GM23248 (cell line): ENCODE measurements at regions not wholly inside any gene's neighbourhood (a gene's known extent, or its start where the extent isn't known, plus 50 kb on each side); places are given as distances from the start of the nearest gene placed in this dataset.
"Not testable (repeated sequence)": the region's sequence is repeated elsewhere in the genome, so short reads cannot be mapped to it uniquely, and the experiment has no call there.

ENCODE experiments used
- DNase-seq: peaks from one replicate; pipeline ENCODE4 v3.0.0-alpha.2; 2015
- H2AFZ ChIP-seq: fragments of 200-600 bp; sonication (generic); 2 replicates; pipeline ENCODE4 v1.6.1; 2016; ENCODE audit warnings: antibody characterized with exemption
- H3F3A ChIP-seq: fragments of 200-600 bp; sonication (generic); 2 replicates; pipeline ENCODE4 v1.6.1; 2016; ENCODE audit warnings: mild to moderate bottlenecking, antibody characterized with exemption, mixed run types; ENCODE audit not compliant: insufficient read depth
- H3K27ac ChIP-seq: fragments of 200-600 bp; sonication (generic); 2 replicates; pipeline ENCODE4 v1.5.1; 2016; ENCODE audit warnings: mild to moderate bottlenecking
- H3K27me3 ChIP-seq: fragments of 200-600 bp; sonication (generic); replicated peaks from 2 replicates; pipeline ENCODE4 v1.6.1; 2016; ENCODE audit warnings: mild to moderate bottlenecking; ENCODE audit not compliant: insufficient read depth
- H3K36me3 ChIP-seq: fragments of 200-600 bp; sonication (generic); 2 replicates; pipeline ENCODE4 v1.6.1; 2016; ENCODE audit warnings: low read depth, mild to moderate bottlenecking
- H3K4me1 ChIP-seq: fragments of 200-600 bp; sonication (generic); 2 replicates; pipeline ENCODE4 v1.6.1; 2016; ENCODE audit warnings: mild to moderate bottlenecking; ENCODE audit not compliant: insufficient read depth
- H3K4me2 ChIP-seq: fragments of 200-600 bp; sonication (generic); one replicate; pipeline ENCODE4 v1.6.1; 2016; ENCODE audit warnings: mild to moderate bottlenecking; ENCODE audit not compliant: unreplicated experiment
- H3K4me3 ChIP-seq: fragments of 200-600 bp; sonication (generic); 2 replicates; pipeline ENCODE4 v1.5.1; 2016; ENCODE audit warnings: mild to moderate bottlenecking
- H3K79me2 ChIP-seq: fragments of 200-600 bp; sonication (generic); 2 replicates; pipeline ENCODE4 v1.6.1; 2016; ENCODE audit warnings: mild to moderate bottlenecking; ENCODE audit not compliant: insufficient read depth
- H3K9ac ChIP-seq: fragments of 200-600 bp; sonication (generic); 2 replicates; pipeline ENCODE4 v1.6.1; 2016; ENCODE audit warnings: mild to moderate bottlenecking
- H3K9me2 ChIP-seq: fragments of 200-600 bp; sonication (generic); 2 replicates; pipeline ENCODE4 v1.6.1; 2016; ENCODE audit warnings: mixed run types, mild to moderate bottlenecking, moderate library complexity; ENCODE audit not compliant: insufficient read depth
- H3K9me3 ChIP-seq: fragments of 200-600 bp; sonication (generic); one replicate; pipeline ENCODE4 v1.6.1; 2017; ENCODE audit warnings: low read depth
- H4K20me1 ChIP-seq: fragments of 200-600 bp; sonication (generic); 2 replicates; pipeline ENCODE4 v1.6.0; 2016; ENCODE audit not compliant: insufficient read depth
- EZH2 ChIP-seq: fragments of 200-600 bp; sonication (generic); IDR thresholded peaks from 2 replicates; pipeline ENCODE4 v1.6.1; 2018; ENCODE audit warnings: antibody characterized with exemption, mild to moderate bottlenecking; ENCODE audit not compliant: insufficient read depth, poor library complexity, severe bottlenecking
- EZH2phosphoT487 ChIP-seq: fragments of 200-600 bp; sonication (generic); IDR thresholded peaks from 2 replicates; pipeline ENCODE4 v1.6.1; 2018; ENCODE audit warnings: antibody characterized with exemption, moderate library complexity, mild to moderate bottlenecking, low read depth; ENCODE audit not compliant: insufficient read depth
- WGBS, 2 experiments: methylation state at CpG; one replicate each; pipeline ENCODE4 v1.1.6; 2015 to 2017; ENCODE audit warnings: low lambda C conversion rate in 2 of 2, low coverage in 1 of 2; ENCODE audit errors: missing lambda C conversion rate in 2 of 2; 5-methylcytosine and 5-hydroxymethylcytosine counted together
- in situ Hi-C: fragments of 300-500 bp; cut with MboI; formaldehyde crosslinking; loops from 2 replicates; pipeline ENCODE4 v1.15.0; 2020

GRCh38 chr9:126173929-126174328 lies 152.7 kb upstream of the MVB12B start:
- Histone ChIP-seq H3K4me1 (no peaks in the 10 kb centered on the region), H3K27ac (no peak overlapping the region), H3K27me3 (peaks cover 15% of the 10 kb centered on the region), H3F3A (no peaks in the 10 kb centered on the region), H3K9me3 (no peaks in the 10 kb centered on the region), H3K79me2 (no peaks in the 10 kb centered on the region), H2AFZ (no peak overlapping the region), H3K9me2 (no peaks in the 10 kb centered on the region), H3K36me3 (no peaks in the 10 kb centered on the region), H4K20me1 (no peaks in the 10 kb centered on the region), H3K4me3 (no peak overlapping the region), H3K4me2 (no peak overlapping the region), H3K9ac (no peak overlapping the region)
- in situ Hi-C loops, result no loop called here
- WGBS, 2 experiments, result 49 to 65% methylated on average over 4 of the region's 4 CpGs
- TF ChIP-seq EZH2 (no peak), EZH2phosphoT487 (no peak)
- no peak for DNase-seq

- H3K36me3 ChIP-seq, result no peaks in the 10 kb centered on the region
- no peak overlapping the region for H3K9ac ChIP-seq
- no peak overlapping the region for H3K4me3 ChIP-seq
- H3K4me2 ChIP-seq, result no peak overlapping the region
- DNase-seq, result no peak
- H2AFZ ChIP-seq, result no peak overlapping the region
- H3K4me1 ChIP-seq, result no peaks in the 10 kb centered on the region
- H3K9me3 ChIP-seq, result no peaks in the 10 kb centered on the region
- no peaks in the 10 kb centered on the region for H3F3A ChIP-seq
- H3K79me2 ChIP-seq, result no peaks in the 10 kb centered on the region
- no peaks in the 10 kb centered on the region for H3K9me2 ChIP-seq
- H3K27me3 ChIP-seq, result peaks cover 65% of the 10 kb centered on the region
- no peak for TF ChIP-seq EZH2phosphoT487
- TF ChIP-seq EZH2, result no peak
- H3K27ac ChIP-seq, result no peak overlapping the region
- 34 to 36% methylated on average over 10 of the region's 10 CpGs for WGBS, 2 experiments
- no peaks in the 10 kb centered on the region for H4K20me1 ChIP-seq
- in situ Hi-C loops, result no loop called here
These were observed 143.4 kb upstream of the MVB12B start for GRCh38 chr9:126183266-126183665.

DNA sequence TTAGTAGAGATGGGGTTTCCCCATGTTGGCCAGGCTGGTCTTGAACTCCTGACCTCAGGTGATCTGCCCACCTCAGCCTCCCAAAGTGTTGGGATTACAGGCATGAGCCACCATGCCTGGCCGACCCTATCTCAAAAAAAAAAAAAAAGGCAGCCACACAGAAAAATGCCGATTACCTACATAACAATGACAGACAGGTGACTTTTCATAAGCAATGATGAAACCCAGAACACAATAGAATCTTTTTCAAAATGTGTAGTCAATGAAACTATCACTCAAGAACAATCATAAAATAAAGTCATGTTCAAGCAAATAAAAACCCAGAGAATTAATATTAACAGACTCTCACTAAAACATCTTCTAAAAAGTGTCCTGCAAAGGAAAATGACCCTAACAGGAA lies 135.6 kb upstream of the MVB12B start:
- H3K27ac ChIP-seq, DNase-seq, H3K4me1 ChIP-seq, H4K20me1 ChIP-seq, H2AFZ ChIP-seq, H3K9me3 ChIP-seq, H3K9ac ChIP-seq, H3K9me2 ChIP-seq, H3K4me2 ChIP-seq, in situ Hi-C loops, H3K36me3 ChIP-seq, H3F3A ChIP-seq, H3K79me2 ChIP-seq, H3K4me3 ChIP-seq: not testable (repeated sequence)
- WGBS, 2 experiments, result 38 to 60% methylated on average over 2 of the region's 2 CpGs
- H3K27me3 ChIP-seq, result peaks cover 52% of the 10 kb centered on the region

GRCh38 chr9:126198854-126199253 lies 127.8 kb upstream of the MVB12B start:
- TF ChIP-seq EZH2phosphoT487 (no peak), EZH2 (no peak)
- Histone ChIP-seq H3K27ac (no peak overlapping the region), H3K9me3 (peaks cover 2% of the 10 kb centered on the region), H3K36me3 (no peaks in the 10 kb centered on the region), H2AFZ (no peak overlapping the region), H3K79me2 (no peaks in the 10 kb centered on the region), H3K4me3 (no peak overlapping the region), H3K9ac (no peak overlapping the region), H4K20me1 (no peaks in the 10 kb centered on the region), H3K4me1 (no peaks in the 10 kb centered on the region), H3K9me2 (no peaks in the 10 kb centered on the region), H3F3A (no peaks in the 10 kb centered on the region), H3K27me3 (peaks cover 48% of the 10 kb centered on the region), H3K4me2 (no peak overlapping the region)
- in situ Hi-C loops, result no loop called here
- no peak for DNase-seq
- 43 to 45% methylated on average over 4 of the region's 4 CpGs for WGBS, 2 experiments

- DNase-seq, result no peak
- 89 to 92% methylated on average over 5 of the region's 5 CpGs for WGBS, 2 experiments
- no peaks in the 10 kb centered on the region for H3K9me2 ChIP-seq
- H3K27ac ChIP-seq, result no peak overlapping the region
- peaks cover 22% of the 10 kb centered on the region for H3K27me3 ChIP-seq
- H3K36me3 ChIP-seq, result no peaks in the 10 kb centered on the region
- no peak for TF ChIP-seq EZH2phosphoT487
- no peak for TF ChIP-seq EZH2
- H3K4me2 ChIP-seq, result no peak overlapping the region
- H3K9ac ChIP-seq, result no peak overlapping the region
- in situ Hi-C loops, result no loop called here
- H2AFZ ChIP-seq, result no peak overlapping the region
- H4K20me1 ChIP-seq, result no peaks in the 10 kb centered on the region
- no peak overlapping the region for H3K4me3 ChIP-seq
- no peaks in the 10 kb centered on the region for H3K4me1 ChIP-seq
- H3F3A ChIP-seq, result no peaks in the 10 kb centered on the region
- H3K9me3 ChIP-seq, result no peaks in the 10 kb centered on the region
- H3K79me2 ChIP-seq, result no peaks in the 10 kb centered on the region
These were observed 123.3 kb upstream of the MVB12B start for GRCh38 chr9:126203313-126203712.
